GM13976 (cell line): ENCODE measurements at regions not wholly inside any gene's neighbourhood (a gene's known extent, or its start where the extent isn't known, plus 50 kb on each side); places are given as distances from the start of the nearest gene placed in this dataset.
"Not testable (repeated sequence)": the region's sequence is repeated elsewhere in the genome, so short reads cannot be mapped to it uniquely, and the experiment has no call there.

Experiments
- DNase-seq: peaks from one replicate; pipeline ENCODE4 v3.0.0; 2012; ENCODE audit warnings: low spot score
- CTCF ChIP-seq: IDR thresholded peaks from 2 replicates; pipeline ENCODE4 v1.5.1; 2012; ENCODE audit warnings: borderline replicate concordance, mild to moderate bottlenecking; ENCODE audit not compliant: insufficient read depth; ENCODE audit errors: extremely low read depth, missing control alignments, control extremely low read depth
- in situ Hi-C: fragments of 300-500 bp; cut with MboI; formaldehyde crosslinking; loops from one replicate; pipeline ENCODE4 v1.12.0; 2022; ENCODE audit warnings: low sequenced_read_pairs, mixed read lengths, inconsistent platforms; ENCODE audit not compliant: unreplicated experiment

- TF ChIP-seq CTCF: no peak
- DNase-seq: no peak
- in situ Hi-C loops: no loop called here
Measured at GRCh38 chr1:143735764-143736461, 235.9 kb downstream of the FAM72C start.

GRCh38 chr1:143734261-143734660 lies 237.5 kb downstream of the FAM72C start:
- in situ Hi-C loops, DNase-seq: not testable (repeated sequence)

- in situ Hi-C loops, DNase-seq: not testable (repeated sequence)
Measured at GRCh38 chr1:143730890-143731289, 240.9 kb downstream of the FAM72C start.

- in situ Hi-C loops, DNase-seq: not testable (repeated sequence)
Measured at GRCh38 chr1:143729449-143730111, 242.2 kb downstream of the FAM72C start.

GRCh38 chr1:143728802-143729448 lies 242.9 kb downstream of the FAM72C start:
- in situ Hi-C loops, DNase-seq: not testable (repeated sequence)

- TF ChIP-seq CTCF: no peak
- no peak for DNase-seq
- in situ Hi-C loops: no loop called here
Measured at GRCh38 chr1:143727263-143727662, 244.5 kb downstream of the FAM72C start.

- DNase-seq: no peak
- in situ Hi-C loops: no loop called here
- no peak for TF ChIP-seq CTCF
Measured at GRCh38 chr1:143721024-143721373, 250.8 kb downstream of the FAM72C start.

GRCh38 chr1:143720087-143721023 lies 251.4 kb downstream of the FAM72C start:
- in situ Hi-C loops: no loop called here
- TF ChIP-seq CTCF: no peak
- no peak for DNase-seq
